Gastrocnemius medialis (tissue), 4 donors: ENCODE measurements at regions not wholly inside any gene's neighbourhood (a gene's known extent, or its start where the extent isn't known, plus 50 kb on each side); places are given as distances from the start of the nearest gene placed in this dataset.
A peak's percentile ranks its signal among the peaks of the same experiment; 100 is the strongest.

Experiments used
- ATAC-seq, 2 donors: fragments of 150-250 bp; one replicate each; pipeline ENCODE4 v1.9.1; 2016
- DNase-seq, 2 donors: peaks; one replicate each; pipeline ENCODE4 v3.0.0-alpha.2; 2019
- H3K27ac ChIP-seq, 4 donors: fragments of 200-600 bp; sonication (generic); 1 replicate in 1 of 4; 2 replicates in 3 of 4; pipeline ENCODE4 v1.5.1; 2016 to 2018; ENCODE audit warnings: mild to moderate bottlenecking in 2 of 4, moderate library complexity in 1 of 4
- H3K27me3 ChIP-seq, 3 donors: fragments of 200-600 bp; sonication (generic) in 2 of 3; 1 replicate in 1 of 3; 2 replicates in 2 of 3; pipeline versions ENCODE4 v1.5.1 to v1.6.0; 2016 to 2019; ENCODE audit warnings: mild to moderate bottlenecking in 1 of 3, moderate library complexity in 1 of 3
- H3K36me3 ChIP-seq, 2 donors: fragments of 200-600 bp; sonication (generic) in 1 of 2; one replicate each; pipeline ENCODE4 v1.5.1; 2017 to 2018
- H3K4me1 ChIP-seq, 2 donors: fragments of 200-600 bp; sonication (generic) in 1 of 2; one replicate each; pipeline ENCODE4 v1.5.1; 2016 to 2017; ENCODE audit warnings: mild to moderate bottlenecking in 2 of 2
- H3K4me3 ChIP-seq, 4 donors: fragments of 200-600 bp; sonication (generic) in 3 of 4; 1 replicate in 1 of 4; 2 replicates in 3 of 4; pipeline ENCODE4 v1.5.1; 2016 to 2019; ENCODE audit warnings: mild to moderate bottlenecking in 2 of 4
- H3K9me3 ChIP-seq, 3 donors: fragments of 200-600 bp; sonication (generic) in 2 of 3; 1 replicate in 1 of 3; 2 replicates in 2 of 3; pipeline ENCODE4 v1.5.1; 2016 to 2019
- CTCF ChIP-seq, 5 experiments: fragments of 450-650 bp in 3 of 5; fragments of 200-600 bp in 2 of 5; sonication (generic) in 2 of 5; IDR thresholded peaks in 4 of 5; conservative IDR thresholded peaks in 1 of 5; 1 replicate in 4 of 5; 2 replicates in 1 of 5; pipeline ENCODE4 v1.5.1; 2016 to 2019; ENCODE audit warnings: antibody characterized with exemption in 5 of 5, mild to moderate bottlenecking in 3 of 5, moderate library complexity in 3 of 5
- POLR2A ChIP-seq, 2 donors: fragments of 450-650 bp; IDR thresholded peaks; one replicate each; pipeline ENCODE4 v1.6.1; 2017; ENCODE audit warnings: antibody characterized with exemption in 2 of 2, mild to moderate bottlenecking in 2 of 2, moderate library complexity in 2 of 2
- in situ Hi-C, 4 donors: fragments of 200-750 bp; cut with MboI; loops; one replicate each; pipeline versions ENCODE4 v1.15.0 to v1.8.0; 2017; ENCODE audit warnings: low sequenced_read_pairs in 4 of 4
- intact Hi-C: fragments of 100-400 bp; cut with DNase I; formaldehyde crosslinking; loops from one replicate; pipeline ENCODE4 v1.15.1; 2023; ENCODE audit warnings: low total_unique reads

- no peaks in the 10 kb centered on the region for H3K4me1 ChIP-seq
- TF ChIP-seq CTCF (IDR thresholded peaks at IDR 0.05 in 4 of 5, conservative IDR thresholded peaks at IDR 0.05 in 1 of 5) (no peak), POLR2A (IDR thresholded peaks at IDR 0.05) (no peak)
- ATAC-seq (no peak), DNase-seq (no peak)
- no peak overlapping the region for H3K4me3 ChIP-seq
- intact Hi-C loops (no loop called here), in situ Hi-C loops (no loop called here)
- H3K9me3 ChIP-seq: no peaks in the 10 kb centered on the region
- no peaks in the 10 kb centered on the region for H3K36me3 ChIP-seq
- no peak overlapping the region for H3K27ac ChIP-seq
- H3K27me3 ChIP-seq: no peaks in the 10 kb centered on the region
Measured at GRCh38 chr2:183630964-183631363, 506.7 kb downstream of the NUP35 start.

GRCh38 chr2:183656121-183656520 lies 531.9 kb downstream of the NUP35 start:
- TF ChIP-seq POLR2A (IDR thresholded peaks at IDR 0.05) (no peak), CTCF (IDR thresholded peaks at IDR 0.05 in 4 of 5, conservative IDR thresholded peaks at IDR 0.05 in 1 of 5) (no peak)
- H3K27ac ChIP-seq: no peak overlapping the region
- H3K36me3 ChIP-seq: no peaks in the 10 kb centered on the region
- DNase-seq (no peak), ATAC-seq (no peak)
- no peak overlapping the region for H3K4me3 ChIP-seq
- no peaks in the 10 kb centered on the region for H3K4me1 ChIP-seq
- no peaks in the 10 kb centered on the region for H3K9me3 ChIP-seq
- no peaks in the 10 kb centered on the region for H3K27me3 ChIP-seq
- intact Hi-C loops (no loop called here), in situ Hi-C loops (no loop called here)

DNA sequence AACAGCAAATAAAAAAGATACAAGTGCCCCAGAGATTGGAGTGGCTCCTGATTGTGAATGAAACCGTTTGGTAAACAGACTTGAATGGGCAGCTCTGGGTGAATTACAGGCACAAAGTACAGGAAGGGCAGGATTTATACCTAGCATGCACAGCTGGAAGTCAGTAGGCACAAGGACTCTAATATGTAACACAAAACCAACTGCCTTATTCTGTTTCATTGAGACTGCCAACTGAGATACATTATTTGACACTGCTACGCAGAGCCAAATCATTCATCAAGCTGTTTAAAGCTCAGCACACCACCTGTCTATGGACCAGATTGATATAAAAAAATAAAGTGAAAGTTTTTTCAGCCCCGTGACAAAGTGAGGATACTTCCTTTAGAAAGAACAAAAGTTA lies 541.2 kb downstream of the NUP35 start:
- DNase-seq (peak in 1 of 2 donors; percentile 24), ATAC-seq (peak; percentile 98 to 99)
- Histone ChIP-seq H3K27me3 (no peaks in the 10 kb centered on the region), H3K27ac (peak overlapping the region; percentile 1 to 82 (median 54)), H3K4me3 (peak overlapping the region in 1 of 4 donors; percentile 2), H3K4me1 (peaks cover 7 to 20% of the 10 kb centered on the region in 2 donors), H3K9me3 (no peaks in the 10 kb centered on the region), H3K36me3 (no peaks in the 10 kb centered on the region)
- intact Hi-C loops (no loop called here), in situ Hi-C loops (no loop called here)
- TF ChIP-seq POLR2A (IDR thresholded peaks at IDR 0.05) (no peak), CTCF (IDR thresholded peaks at IDR 0.05 in 4 of 5, conservative IDR thresholded peaks at IDR 0.05 in 1 of 5) (no peak)

DNA sequence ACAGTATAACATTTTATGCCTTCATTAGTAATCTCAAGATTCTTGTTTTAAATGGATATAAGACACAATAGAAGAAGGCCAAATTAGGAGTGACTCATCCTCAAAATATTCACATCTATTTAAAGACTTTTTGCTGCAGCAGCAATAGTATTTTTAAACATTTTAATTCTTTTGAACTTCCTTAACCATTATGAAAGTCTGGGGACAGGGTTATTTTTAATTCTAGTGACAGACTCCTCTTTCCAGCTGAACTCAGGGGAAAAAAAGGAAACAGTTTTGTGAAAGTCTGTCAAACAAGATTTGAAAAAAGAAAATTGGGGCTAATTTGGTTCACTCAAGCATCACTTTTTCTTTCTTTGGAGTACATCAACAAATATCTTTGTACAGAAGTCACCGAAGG lies 541.8 kb downstream of the NUP35 start:
- no peaks in the 10 kb centered on the region for H3K9me3 ChIP-seq
- no peaks in the 10 kb centered on the region for H3K36me3 ChIP-seq
- H3K27ac ChIP-seq: peak overlapping the region in 3 of 4 donors; percentile 54 to 82 (median 54)
- no peak overlapping the region for H3K4me3 ChIP-seq
- intact Hi-C loops (no loop called here), in situ Hi-C loops (no loop called here)
- ATAC-seq (peak; percentile 43 to 63), DNase-seq (no peak)
- TF ChIP-seq CTCF (IDR thresholded peaks at IDR 0.05 in 4 of 5, conservative IDR thresholded peaks at IDR 0.05 in 1 of 5): no peak
- no peak for TF ChIP-seq POLR2A (IDR thresholded peaks at IDR 0.05)
- peaks cover 7 to 20% of the 10 kb centered on the region in 2 donors for H3K4me1 ChIP-seq
- H3K27me3 ChIP-seq: no peaks in the 10 kb centered on the region

- no peak for DNase-seq
- intact Hi-C loops (no loop called here), in situ Hi-C loops (no loop called here)
- Histone ChIP-seq H3K36me3 (no peaks in the 10 kb centered on the region), H3K9me3 (no peaks in the 10 kb centered on the region), H3K4me1 (peaks cover 1 to 7% of the 10 kb centered on the region in 2 donors), H3K4me3 (no peak overlapping the region), H3K27me3 (no peaks in the 10 kb centered on the region), H3K27ac (no peak overlapping the region)
- ATAC-seq: no peak
- TF ChIP-seq POLR2A (IDR thresholded peaks at IDR 0.05) (no peak), CTCF (IDR thresholded peaks at IDR 0.05 in 4 of 5, conservative IDR thresholded peaks at IDR 0.05 in 1 of 5) (no peak)
Measured at GRCh38 chr2:183671233-183671632, 547.0 kb downstream of the NUP35 start.
